ENCODE measurements at regions not wholly inside any gene's neighbourhood (a gene's known extent, or its start where the extent isn't known, plus 50 kb on each side); places are given as distances from the start of the nearest gene placed in this dataset.

- TF ChIP-seq, protein P1, sequence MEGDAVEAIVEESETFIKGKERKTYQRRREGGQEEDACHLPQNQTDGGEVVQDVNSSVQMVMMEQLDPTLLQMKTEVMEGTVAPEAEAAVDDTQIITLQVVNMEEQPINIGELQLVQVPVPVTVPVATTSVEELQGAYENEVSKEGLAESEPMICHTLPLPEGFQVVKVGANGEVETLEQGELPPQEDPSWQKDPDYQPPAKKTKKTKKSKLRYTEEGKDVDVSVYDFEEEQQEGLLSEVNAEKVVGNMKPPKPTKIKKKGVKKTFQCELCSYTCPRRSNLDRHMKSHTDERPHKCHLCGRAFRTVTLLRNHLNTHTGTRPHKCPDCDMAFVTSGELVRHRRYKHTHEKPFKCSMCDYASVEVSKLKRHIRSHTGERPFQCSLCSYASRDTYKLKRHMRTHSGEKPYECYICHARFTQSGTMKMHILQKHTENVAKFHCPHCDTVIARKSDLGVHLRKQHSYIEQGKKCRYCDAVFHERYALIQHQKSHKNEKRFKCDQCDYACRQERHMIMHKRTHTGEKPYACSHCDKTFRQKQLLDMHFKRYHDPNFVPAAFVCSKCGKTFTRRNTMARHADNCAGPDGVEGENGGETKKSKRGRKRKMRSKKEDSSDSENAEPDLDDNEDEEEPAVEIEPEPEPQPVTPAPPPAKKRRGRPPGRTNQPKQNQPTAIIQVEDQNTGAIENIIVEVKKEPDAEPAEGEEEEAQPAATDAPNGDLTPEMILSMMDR (conservative IDR thresholded peaks at IDR 0.05 in 1 of 2, IDR thresholded peaks at IDR 0.05 in 1 of 2; ENCODE audit: low read depth in 1 of 2, low read length in 2 of 2) = no peak
- TF ChIP-seq EZH2 (IDR thresholded peaks at IDR 0.05; ENCODE audit: low read length, missing control alignments) = no peak
Measured at GRCh38 chr2:102943251-102943650, 181.4 kb downstream of the TMEM182 start.

Measured in fibroblast of lung (primary cell).